ENCODE measurements at regions not wholly inside any gene's neighbourhood (a gene's known extent, or its start where the extent isn't known, plus 50 kb on each side); places are given as distances from the start of the nearest gene placed in this dataset.

DNA sequence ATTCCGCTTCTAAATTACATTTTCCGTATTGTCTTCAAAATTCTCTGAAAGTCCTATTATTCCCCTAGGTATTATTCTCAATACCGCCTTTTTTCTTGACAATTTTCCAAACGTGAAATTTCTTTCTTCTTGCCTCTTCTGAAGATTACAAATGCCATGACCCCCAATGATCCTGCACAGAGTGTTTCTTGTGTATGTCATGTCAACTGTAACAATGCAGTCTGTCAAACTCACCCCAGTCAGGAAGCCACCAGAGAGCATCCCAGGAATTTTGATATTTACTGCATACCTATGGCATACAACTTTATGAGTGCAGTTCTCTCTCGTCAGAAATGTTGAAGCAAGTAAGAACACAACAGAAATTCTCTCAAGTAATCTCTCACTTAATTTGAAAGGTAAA is 847.3 kb upstream of the CDH8 start:
- no peak overlapping the region for H3K27ac ChIP-seq
- no peaks in the 10 kb centered on the region for H3K27me3 ChIP-seq
- H3K9me3 ChIP-seq = no peaks in the 10 kb centered on the region
- H3K4me1 ChIP-seq = no peaks in the 10 kb centered on the region
- no peak overlapping the region for H3K4me3 ChIP-seq
- H3K36me3 ChIP-seq = no peaks in the 10 kb centered on the region
- DNase-seq = no peak
- TF ChIP-seq POLR2A (IDR thresholded peaks at IDR 0.05) = no peak
- TF ChIP-seq, protein P1, sequence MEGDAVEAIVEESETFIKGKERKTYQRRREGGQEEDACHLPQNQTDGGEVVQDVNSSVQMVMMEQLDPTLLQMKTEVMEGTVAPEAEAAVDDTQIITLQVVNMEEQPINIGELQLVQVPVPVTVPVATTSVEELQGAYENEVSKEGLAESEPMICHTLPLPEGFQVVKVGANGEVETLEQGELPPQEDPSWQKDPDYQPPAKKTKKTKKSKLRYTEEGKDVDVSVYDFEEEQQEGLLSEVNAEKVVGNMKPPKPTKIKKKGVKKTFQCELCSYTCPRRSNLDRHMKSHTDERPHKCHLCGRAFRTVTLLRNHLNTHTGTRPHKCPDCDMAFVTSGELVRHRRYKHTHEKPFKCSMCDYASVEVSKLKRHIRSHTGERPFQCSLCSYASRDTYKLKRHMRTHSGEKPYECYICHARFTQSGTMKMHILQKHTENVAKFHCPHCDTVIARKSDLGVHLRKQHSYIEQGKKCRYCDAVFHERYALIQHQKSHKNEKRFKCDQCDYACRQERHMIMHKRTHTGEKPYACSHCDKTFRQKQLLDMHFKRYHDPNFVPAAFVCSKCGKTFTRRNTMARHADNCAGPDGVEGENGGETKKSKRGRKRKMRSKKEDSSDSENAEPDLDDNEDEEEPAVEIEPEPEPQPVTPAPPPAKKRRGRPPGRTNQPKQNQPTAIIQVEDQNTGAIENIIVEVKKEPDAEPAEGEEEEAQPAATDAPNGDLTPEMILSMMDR (IDR thresholded peaks at IDR 0.05) = no peak

DNA sequence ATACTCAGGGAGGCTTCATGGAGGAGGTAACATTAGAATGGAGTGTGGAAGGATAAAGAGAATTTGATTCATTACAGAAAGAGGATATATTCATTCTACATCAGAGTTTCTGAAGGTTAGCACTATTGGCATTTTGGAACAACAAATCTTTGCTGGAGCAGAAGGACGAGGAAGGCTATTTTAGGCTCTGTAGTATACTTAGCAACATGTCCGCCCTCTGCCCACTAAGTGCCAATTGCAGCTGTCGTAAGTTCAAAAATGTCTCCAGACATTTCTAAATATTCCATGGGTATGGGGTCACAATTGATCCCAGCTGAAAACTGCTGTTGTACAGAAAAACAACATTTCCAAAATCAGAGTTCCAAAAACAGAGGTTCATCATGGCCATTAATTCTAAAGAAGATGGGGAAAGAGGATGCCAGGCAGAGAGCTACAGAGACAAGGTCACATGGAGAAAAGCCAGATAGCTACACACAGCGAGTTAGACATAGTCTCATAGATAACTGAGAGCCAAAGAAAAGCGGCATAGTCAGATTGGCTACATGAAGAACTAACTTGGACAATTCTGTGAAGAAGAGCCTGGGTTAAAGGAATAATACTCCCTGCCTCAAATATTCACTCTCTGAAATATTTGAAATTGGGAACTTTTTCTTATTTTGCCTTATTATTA is 846.4 kb upstream of the CDH8 start:
- H3K9me3 ChIP-seq = no peaks in the 10 kb centered on the region
- H3K4me3 ChIP-seq = no peak overlapping the region
- no peak for DNase-seq
- no peaks in the 10 kb centered on the region for H3K36me3 ChIP-seq
- TF ChIP-seq POLR2A (IDR thresholded peaks at IDR 0.05) = no peak
- TF ChIP-seq, protein P1 (IDR thresholded peaks at IDR 0.05) = no peak
- H3K4me1 ChIP-seq = no peaks in the 10 kb centered on the region
- H3K27me3 ChIP-seq = no peaks in the 10 kb centered on the region
- no peak overlapping the region for H3K27ac ChIP-seq

DNA sequence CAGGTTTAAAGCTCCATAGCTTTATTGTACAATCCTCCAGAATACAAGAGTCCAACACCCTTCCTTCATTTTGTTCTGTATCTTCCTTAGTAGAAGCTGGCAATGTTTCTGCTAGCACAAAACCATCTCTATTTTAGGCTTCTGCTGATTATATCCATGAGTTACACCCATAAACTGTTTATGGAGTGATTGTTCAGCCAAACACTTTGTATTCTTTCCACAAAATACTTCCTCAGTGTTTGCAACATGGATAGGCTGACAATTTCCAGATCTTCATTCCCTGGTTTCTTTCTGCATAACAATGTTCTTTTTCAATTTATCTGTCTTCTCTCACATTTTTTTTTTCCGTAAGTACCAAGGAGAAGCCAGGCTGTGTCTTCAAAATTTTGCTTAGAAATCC is 839.9 kb upstream of the CDH8 start:
- TF ChIP-seq, protein P1 (IDR thresholded peaks at IDR 0.05) = no peak
- no peak for TF ChIP-seq POLR2A (IDR thresholded peaks at IDR 0.05)
- H3K9me3 ChIP-seq = no peaks in the 10 kb centered on the region
- DNase-seq = no peak

DNA sequence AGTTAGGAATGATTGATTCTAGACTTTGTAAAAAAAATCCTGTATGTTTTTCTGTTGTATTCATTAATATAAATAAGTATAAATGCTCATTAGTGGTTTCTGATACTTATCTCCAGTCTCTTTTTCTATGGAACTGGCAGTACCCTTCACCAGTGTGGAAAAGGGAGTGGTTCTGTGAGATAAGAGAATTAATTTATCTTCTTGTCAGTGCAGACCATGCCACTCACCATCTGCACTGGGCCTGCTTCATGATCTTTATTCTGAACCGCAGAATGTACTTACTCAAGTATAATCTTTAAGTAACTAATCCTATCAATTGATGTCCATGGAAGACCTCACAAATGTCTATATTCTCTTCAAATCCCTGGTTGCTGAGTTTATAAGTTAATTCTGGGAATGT is 836.1 kb upstream of the CDH8 start:
- no peaks in the 10 kb centered on the region for H3K9me3 ChIP-seq
- H3K27me3 ChIP-seq = no peaks in the 10 kb centered on the region
- H3K4me1 ChIP-seq = no peaks in the 10 kb centered on the region
- no peak overlapping the region for H3K4me3 ChIP-seq
- DNase-seq = no peak
- TF ChIP-seq, protein P1 (IDR thresholded peaks at IDR 0.05) = no peak
- no peak for TF ChIP-seq POLR2A (IDR thresholded peaks at IDR 0.05)
- H3K36me3 ChIP-seq = no peaks in the 10 kb centered on the region
- H3K27ac ChIP-seq = no peak overlapping the region

More for the DNA sequence above, 839.9 kb upstream of the CDH8 start:
- H3K4me1 ChIP-seq = no peaks in the 10 kb centered on the region
- no peaks in the 10 kb centered on the region for H3K36me3 ChIP-seq
- no peak overlapping the region for H3K4me3 ChIP-seq
- no peaks in the 10 kb centered on the region for H3K27me3 ChIP-seq
- peak overlapping the region in 1 of 4 donors; percentile 23 for H3K27ac ChIP-seq

DNA sequence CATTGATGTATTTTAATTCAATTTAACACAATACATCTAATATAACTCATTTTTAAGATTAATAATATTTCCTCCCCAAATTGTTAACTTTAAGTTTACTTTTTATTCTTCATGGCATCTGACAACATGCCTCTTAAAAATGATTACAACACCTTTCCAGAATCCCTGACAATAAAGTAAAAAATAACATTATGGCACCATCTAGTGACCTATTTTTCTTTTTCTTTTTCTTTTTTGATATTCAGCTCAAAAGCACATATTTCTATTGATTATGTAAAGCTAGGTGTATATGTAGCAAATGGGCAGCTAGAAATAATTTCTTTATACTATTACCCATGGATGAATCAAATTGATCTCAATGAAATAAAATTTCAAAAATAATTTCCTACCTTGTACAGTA is 834.3 kb upstream of the CDH8 start:
- Histone ChIP-seq H3K27me3 (no peaks in the 10 kb centered on the region), H3K4me3 (no peak overlapping the region), H3K4me1 (no peaks in the 10 kb centered on the region), H3K9me3 (no peaks in the 10 kb centered on the region), H3K27ac (no peak overlapping the region), H3K36me3 (no peaks in the 10 kb centered on the region)
- DNase-seq = no peak
- TF ChIP-seq POLR2A (IDR thresholded peaks at IDR 0.05) = no peak
- TF ChIP-seq, protein P1 (IDR thresholded peaks at IDR 0.05) = no peak

DNA sequence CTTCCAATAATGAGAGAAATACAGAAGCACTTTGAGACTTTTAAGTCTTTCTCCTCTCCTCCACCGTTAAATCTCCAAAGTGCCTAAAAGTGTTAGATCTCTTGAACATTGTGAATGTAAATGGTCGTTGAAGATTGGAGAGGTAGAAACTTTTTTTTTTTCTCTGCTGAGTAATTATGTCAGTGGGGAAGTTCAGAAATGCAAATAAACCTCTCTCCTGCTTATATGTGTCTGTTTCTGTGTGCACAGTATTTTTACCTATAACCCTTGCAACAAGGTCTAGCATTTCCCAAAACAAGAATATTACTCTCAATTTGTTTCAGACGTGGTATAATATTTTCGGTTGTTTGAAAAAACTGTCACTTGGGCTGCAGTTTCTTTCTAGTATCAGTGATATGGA is 833.6 kb upstream of the CDH8 start:
- Histone ChIP-seq H3K27ac (no peak overlapping the region), H3K36me3 (no peaks in the 10 kb centered on the region), H3K4me3 (no peak overlapping the region), H3K9me3 (no peaks in the 10 kb centered on the region), H3K27me3 (no peaks in the 10 kb centered on the region), H3K4me1 (no peaks in the 10 kb centered on the region)
- no peak for TF ChIP-seq POLR2A (IDR thresholded peaks at IDR 0.05)
- TF ChIP-seq, protein P1 (IDR thresholded peaks at IDR 0.05) = no peak
- DNase-seq = no peak
